ES-I3 (cell line): ENCODE measurements at regions not wholly inside any gene's neighbourhood (a gene's known extent, or its start where the extent isn't known, plus 50 kb on each side); places are given as distances from the start of the nearest gene placed in this dataset.

ENCODE experiments used
- H3K36me3 ChIP-seq: 2 replicates; pipeline ENCODE4 v1.6.1; 2013; ENCODE audit warnings: mild to moderate bottlenecking, low read length, control low read depth, moderate library complexity; ENCODE audit not compliant: insufficient read depth
- H3K4me1 ChIP-seq: 2 replicates; pipeline ENCODE4 v1.6.1; 2013; ENCODE audit warnings: mild to moderate bottlenecking, control low read depth, low read length; ENCODE audit not compliant: insufficient read depth
- H3K9ac ChIP-seq: 2 replicates; pipeline ENCODE4 v1.6.1; 2013; ENCODE audit warnings: low read depth, mild to moderate bottlenecking, low read length, moderate library complexity
- H3K9me3 ChIP-seq: 2 replicates; pipeline ENCODE4 v1.6.1; 2013; ENCODE audit warnings: mild to moderate bottlenecking, low read length, moderate library complexity; ENCODE audit not compliant: control insufficient read depth, insufficient read depth

DNA sequence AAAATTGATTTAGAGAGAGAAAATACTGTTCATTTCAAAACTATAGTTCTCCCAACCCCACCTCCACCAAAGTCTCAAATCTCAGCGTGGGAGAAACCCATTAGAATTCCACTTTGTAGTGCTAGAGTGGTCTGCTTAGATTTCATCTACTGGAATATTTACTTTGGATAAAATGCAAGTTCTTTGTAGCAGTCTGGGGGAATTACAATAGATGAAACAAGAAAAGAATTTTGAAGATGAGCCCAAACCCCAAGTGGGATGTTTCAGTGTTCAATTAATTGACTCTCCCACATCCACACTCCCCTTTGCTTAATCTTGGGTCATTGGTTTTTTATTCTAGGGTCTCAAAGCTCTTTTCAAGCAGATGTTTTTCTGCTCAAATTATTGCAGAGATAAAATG lies 97.8 kb downstream of the RPL22L1 start:
- no peak overlapping the region for H3K9ac ChIP-seq
- H3K4me1 ChIP-seq, result peaks cover 6% of the 10 kb centered on the region; the same call in 1 of the 2 replicates
- no peaks in the 10 kb centered on the region for H3K9me3 ChIP-seq
- H3K36me3 ChIP-seq, result no peaks in the 10 kb centered on the region

DNA sequence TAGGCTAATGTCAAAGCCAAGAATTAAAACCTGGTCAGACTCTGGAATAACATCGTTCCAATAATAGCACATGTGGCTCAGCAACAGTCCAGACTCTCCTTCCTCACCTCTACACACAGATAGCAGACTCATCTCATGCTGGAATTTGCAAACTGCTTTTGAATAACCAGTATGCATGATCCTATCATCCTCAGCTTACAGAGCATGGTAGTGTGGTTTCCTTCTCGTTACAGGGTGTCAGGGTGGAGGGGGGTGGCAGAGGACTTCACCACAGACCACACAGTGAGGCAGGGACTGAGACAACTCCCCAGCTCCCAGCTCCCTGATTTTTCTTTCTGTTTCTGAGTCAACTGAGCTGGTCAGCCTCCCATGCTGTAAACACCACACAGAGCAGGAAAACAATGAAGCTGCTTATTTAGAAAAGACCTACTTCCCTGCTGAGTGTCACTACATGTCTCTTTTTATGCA lies 101.6 kb downstream of the RPL22L1 start:
- H3K36me3 ChIP-seq, result no peaks in the 10 kb centered on the region
- no peak overlapping the region for H3K9ac ChIP-seq
- H3K9me3 ChIP-seq, result no peaks in the 10 kb centered on the region
- H3K4me1 ChIP-seq, result peaks cover 6% of the 10 kb centered on the region; the same call in 1 of the 2 replicates

DNA sequence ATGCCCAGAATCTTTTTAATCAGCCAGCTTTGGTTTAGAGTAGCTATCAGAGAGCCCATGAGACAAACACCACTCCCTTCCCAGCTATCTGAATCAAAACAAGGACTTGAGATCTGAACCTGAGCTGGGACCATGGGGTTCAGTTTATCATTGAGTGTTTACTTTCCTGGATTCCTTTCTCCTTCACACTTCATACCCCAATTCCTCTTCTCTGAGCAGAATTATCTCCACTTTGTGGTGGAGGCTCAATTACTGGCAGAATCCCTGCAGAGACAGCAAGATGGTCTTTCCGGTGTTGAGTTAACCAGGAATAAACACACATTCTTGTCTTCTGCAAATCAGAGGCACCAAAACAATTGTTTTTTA lies 102.4 kb downstream of the RPL22L1 start:
- H3K4me1 ChIP-seq, result peaks cover 6% of the 10 kb centered on the region; the same call in 1 of the 2 replicates
- H3K9ac ChIP-seq, result no peak overlapping the region
- no peaks in the 10 kb centered on the region for H3K36me3 ChIP-seq
- no peaks in the 10 kb centered on the region for H3K9me3 ChIP-seq

DNA sequence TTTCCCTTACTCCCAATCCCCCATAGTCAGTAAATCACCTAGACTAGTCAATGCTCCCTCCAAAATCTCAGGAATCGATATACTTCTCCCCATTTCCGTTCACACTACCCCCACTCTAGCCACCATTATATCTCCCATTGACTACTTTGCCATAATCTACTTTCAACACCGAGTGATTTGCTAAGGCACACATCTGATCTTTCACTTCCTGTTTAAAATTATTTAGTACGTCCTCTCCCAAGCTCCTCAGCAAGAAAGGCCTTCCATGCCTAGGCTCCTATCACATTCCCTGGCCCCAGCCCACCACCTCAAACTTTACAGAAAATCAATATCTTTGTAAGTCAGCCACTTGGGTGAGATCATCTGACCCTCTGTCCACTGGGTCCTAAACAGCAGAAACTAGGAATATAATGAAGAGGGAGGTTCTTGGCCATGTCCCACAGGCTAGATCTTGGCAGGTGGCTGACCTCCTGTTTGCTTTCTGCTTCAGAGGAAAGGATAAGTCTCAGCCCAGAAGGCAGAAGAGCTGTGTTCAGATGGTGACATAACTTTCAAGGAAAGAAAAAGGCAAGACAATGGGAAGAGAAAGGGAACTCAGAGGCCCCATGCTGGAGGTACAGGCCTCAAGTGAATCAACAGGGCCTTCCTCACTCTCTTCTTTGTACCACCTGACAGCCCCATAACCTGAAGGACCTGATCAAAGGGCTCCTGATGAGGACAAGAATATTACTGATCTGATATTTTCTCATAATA lies 103.0 kb downstream of the RPL22L1 start:
- Histone ChIP-seq H3K9ac (no peak overlapping the region), H3K36me3 (no peaks in the 10 kb centered on the region), H3K4me1 (peaks cover 6% of the 10 kb centered on the region; the same call in 1 of the 2 replicates), H3K9me3 (no peaks in the 10 kb centered on the region)

DNA sequence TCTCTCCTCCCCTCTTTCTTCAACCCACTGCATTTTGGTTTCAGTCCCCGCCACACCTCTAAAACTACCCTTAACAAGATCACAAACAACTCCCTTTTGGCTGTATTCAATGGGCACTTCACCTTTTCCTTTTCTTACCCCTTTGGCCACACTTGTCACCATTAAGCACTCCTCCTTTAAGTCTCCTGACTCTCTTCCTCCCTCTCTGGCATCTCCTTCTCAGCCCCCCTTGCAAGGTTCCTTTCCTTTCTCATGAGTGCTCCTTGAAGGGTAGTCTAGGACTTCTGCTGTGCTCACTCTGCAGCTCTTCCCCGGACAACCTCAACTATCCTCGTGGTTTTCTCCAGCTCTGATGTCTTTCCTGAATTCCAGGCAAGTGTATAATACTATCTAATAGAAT lies 103.7 kb downstream of the RPL22L1 start:
- Histone ChIP-seq H3K36me3 (no peaks in the 10 kb centered on the region), H3K9me3 (no peaks in the 10 kb centered on the region), H3K4me1 (peaks cover 6% of the 10 kb centered on the region; the same call in 1 of the 2 replicates), H3K9ac (no peak overlapping the region)

DNA sequence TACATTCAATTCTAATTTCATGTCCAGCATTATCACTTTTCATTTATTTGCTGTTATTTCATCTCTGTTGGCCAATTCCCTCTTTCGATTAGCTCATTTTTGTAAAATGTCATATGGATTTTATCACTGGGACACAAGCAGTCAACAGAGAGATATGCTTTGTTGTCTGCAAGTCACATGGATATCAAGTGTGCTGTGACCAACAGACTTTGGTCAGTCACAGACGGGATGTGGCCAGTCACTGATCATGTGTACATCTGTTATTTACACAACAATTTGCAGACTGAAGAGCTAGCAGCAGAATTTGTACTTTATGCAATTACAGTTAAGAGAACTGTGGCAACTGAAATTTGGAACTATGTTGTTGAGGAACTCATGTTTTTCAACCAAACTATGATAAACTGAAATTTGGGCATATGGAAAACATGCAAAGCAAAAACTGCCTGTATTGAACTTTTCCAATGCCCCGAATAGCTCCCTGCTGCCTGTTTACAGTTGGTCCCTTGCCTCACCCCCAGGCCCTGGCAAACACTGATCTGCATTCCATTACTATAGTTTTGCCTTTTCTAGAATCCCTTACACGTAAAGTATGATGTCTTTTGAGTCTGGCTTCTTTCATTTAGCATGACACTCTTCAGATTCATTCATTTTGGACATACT lies 104.4 kb downstream of the RPL22L1 start:
- no peaks in the 10 kb centered on the region for H3K9me3 ChIP-seq
- H3K9ac ChIP-seq, result no peak overlapping the region
- no peaks in the 10 kb centered on the region for H3K36me3 ChIP-seq
- H3K4me1 ChIP-seq, result peaks cover 6% of the 10 kb centered on the region; the same call in 1 of the 2 replicates

DNA sequence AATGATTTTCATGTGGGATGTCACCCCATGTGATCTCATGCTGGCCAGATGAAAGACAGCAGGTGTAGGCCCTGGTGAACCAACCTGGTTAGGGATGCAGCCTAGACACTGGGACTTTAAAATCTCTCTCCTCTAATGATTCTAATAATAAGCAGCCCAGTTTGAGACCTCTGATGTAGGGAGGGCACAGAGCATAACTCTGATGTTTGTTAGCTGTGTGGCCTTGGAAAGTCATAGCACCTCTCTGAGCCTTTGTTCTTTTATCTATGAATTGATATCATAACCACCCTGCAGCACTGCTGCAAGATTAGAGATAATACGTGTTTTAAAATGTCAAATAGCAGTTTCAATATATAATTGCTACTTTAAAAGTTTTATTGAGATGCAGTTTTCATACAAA lies 106.0 kb downstream of the RPL22L1 start:
- no peaks in the 10 kb centered on the region for H3K9me3 ChIP-seq
- no peaks in the 10 kb centered on the region for H3K36me3 ChIP-seq
- H3K4me1 ChIP-seq, result peaks cover 6% of the 10 kb centered on the region; the same call in 1 of the 2 replicates
- H3K9ac ChIP-seq, result no peak overlapping the region

DNA sequence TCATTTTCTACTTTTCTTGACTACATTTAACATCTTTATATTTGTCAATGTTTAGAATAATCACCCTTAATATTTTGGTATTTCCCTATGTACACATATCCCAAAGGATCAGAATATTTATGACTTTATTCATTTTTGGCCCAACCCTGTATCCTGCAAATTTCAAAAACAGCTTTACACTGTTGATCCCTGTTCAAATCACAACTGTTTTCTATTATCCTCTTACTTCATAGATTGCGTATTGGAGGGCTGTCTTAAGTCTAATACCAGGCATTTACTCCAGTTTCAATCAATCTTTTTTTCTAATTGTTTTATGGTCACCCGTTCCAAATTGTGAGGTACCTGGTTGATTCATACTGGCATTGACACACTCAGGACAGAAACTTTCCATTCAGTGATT lies 107.9 kb downstream of the RPL22L1 start:
- H3K4me1 ChIP-seq, result no peaks in the 10 kb centered on the region
- H3K36me3 ChIP-seq, result no peaks in the 10 kb centered on the region
- H3K9me3 ChIP-seq, result no peaks in the 10 kb centered on the region
- no peak overlapping the region for H3K9ac ChIP-seq

DNA sequence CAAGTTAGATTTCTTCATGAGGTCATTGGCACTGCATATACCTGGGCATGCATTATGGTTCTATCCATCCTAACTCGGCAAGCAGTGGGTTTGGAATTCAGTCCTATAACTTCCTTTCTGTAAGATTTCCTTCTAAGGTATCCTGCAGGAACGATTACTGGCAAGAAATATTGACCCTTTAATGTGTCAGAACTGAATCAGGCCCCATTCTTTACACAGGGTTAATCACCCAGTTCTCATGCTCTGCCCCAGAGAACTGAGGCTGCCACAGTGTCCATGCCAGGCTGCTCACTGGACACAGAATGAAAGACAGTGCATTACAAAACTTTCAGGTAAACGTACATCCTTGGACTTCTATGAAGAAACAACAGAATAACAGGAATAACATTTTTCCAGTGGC lies 108.9 kb downstream of the RPL22L1 start:
- H3K9me3 ChIP-seq, result no peaks in the 10 kb centered on the region
- no peaks in the 10 kb centered on the region for H3K4me1 ChIP-seq
- no peaks in the 10 kb centered on the region for H3K36me3 ChIP-seq
- H3K9ac ChIP-seq, result no peak overlapping the region

DNA sequence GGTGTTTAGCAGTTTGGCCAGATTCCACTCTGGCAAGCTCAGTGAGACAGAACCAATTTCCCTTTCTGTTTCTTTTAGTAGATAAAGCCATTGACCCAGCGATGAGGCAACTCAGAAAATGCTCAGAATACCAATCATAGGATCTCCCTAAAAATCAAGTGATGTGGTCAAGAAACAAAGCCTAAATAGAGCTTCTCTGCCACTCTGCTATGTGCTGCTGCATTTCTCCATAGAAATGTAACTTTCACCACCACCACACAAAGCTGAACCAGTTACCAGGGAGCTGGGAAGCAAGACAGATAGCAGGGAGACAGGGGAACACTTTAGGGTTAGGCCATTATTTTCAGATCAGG lies 109.8 kb downstream of the RPL22L1 start:
- Histone ChIP-seq H3K4me1 (no peaks in the 10 kb centered on the region), H3K36me3 (no peaks in the 10 kb centered on the region), H3K9ac (no peak overlapping the region), H3K9me3 (no peaks in the 10 kb centered on the region)

DNA sequence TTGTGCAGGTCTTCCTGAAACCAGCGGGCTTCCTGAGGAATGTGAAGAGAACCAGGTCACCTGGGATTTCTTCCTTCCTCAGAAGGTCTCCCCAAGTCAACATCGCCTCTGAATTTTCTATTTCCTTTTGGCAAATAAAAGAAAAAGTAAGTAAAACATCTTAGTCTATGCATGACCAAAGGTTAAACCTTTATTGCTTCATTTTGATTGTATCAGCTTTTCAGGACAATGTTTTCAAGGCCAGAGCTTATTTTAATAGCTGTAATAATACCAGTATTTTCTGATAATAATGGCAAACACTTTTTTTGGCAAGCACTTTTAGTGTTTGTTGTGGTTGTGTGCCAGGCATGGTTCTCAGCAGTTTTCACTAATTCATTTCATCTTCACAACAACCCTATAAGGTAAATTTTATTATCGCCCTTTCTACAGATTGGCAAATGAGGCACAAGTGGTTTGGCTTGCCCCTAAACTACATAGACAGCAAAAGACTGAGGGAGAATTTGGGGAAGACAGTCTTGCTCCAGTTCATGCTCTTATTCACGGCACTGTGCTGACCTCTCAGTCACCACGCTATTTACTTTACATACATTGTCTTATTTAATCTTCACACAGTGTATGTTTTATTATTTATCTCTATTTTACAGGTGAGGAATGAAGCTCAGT lies 110.4 kb downstream of the RPL22L1 start:
- Histone ChIP-seq H3K9me3 (no peaks in the 10 kb centered on the region), H3K9ac (no peak overlapping the region), H3K4me1 (no peaks in the 10 kb centered on the region), H3K36me3 (no peaks in the 10 kb centered on the region)

DNA sequence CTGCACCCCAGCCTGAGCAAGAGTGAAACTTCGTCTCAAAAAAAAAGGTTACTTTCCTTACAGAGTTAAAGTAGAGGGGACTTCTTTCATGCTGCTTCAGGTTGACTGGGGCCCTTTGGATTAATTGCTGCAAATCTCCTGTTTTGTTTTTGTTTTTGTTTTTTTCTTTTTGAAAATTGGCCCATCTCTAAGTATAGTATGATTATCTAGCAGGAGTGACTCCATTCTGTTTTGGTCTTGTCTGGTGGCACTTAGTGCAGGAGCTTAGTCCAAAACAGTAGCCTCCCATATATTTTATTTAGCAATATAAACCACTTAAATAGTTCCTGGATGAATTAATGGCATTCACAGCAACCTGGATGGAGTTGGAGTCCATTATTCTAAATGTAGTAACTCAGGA lies 113.0 kb downstream of the RPL22L1 start:
- H3K4me1 ChIP-seq, result no peaks in the 10 kb centered on the region
- H3K36me3 ChIP-seq, result no peaks in the 10 kb centered on the region
- H3K9ac ChIP-seq, result no peak overlapping the region
- no peaks in the 10 kb centered on the region for H3K9me3 ChIP-seq

DNA sequence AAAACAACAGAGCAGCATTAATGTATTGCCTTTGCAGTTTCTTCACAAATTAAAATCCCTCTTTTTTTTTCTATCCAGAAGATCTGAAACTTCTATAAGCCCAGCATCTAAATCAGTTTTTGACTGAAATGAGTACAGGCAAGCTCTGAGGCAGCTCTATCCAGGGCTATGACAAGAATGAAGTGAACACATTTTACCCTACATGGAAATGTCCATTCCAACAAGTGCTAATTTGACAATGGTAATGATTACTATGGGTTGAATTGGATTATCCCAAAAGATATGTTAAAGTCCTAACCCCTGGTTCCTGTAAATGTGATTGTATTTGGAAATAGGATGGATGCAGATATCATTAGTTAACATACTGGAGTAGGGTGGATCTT lies 115.7 kb downstream of the RPL22L1 start:
- Histone ChIP-seq H3K4me1 (0 out of 2 replicates have a peak, but pooled peaks cover 6% of the 10 kb centered on the region), H3K9me3 (no peaks in the 10 kb centered on the region), H3K9ac (no peak overlapping the region), H3K36me3 (no peaks in the 10 kb centered on the region)

DNA sequence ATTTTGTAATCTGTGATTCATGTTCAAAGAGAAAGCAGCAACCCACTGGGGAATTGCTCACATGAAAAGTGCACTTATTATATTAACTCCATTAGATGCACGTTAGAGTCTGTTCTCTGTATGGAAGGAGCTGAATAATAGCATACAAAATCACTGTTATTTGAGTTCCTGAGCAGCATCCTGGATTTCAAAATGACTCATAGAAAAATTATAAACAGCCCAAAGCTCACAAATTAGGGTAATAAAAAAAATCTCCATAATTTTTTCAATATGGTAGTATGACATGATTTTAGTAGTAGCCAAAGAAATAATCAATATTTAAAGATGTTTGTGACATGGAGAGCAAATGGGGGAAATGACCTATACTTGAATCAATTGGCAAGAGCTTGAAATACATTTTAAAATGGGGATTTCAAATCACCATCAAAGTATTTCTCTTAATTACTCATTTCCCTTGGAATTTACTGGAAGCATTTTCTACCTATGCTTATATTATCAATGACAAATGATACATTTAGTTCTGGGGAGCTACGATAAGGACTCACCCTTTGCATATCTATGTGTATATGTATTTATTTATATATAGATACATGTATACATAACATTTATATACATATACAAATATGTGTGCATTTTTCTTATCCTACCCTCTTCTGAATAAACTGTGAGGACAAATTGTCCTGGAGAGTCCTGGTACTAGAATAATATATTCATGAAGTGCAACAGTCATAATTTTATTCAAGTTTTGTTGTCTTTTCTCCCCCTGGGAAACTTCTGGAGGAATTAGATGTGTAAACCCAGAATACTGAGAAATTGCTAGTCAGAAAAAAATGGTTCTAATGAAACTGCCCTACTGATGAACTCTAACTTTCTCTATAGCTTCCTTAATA lies 116.3 kb downstream of the RPL22L1 start:
- H3K4me1 ChIP-seq, result 0 out of 2 replicates have a peak, but pooled peaks cover 6% of the 10 kb centered on the region

More for the DNA sequence above, 116.3 kb downstream of the RPL22L1 start:
- Histone ChIP-seq H3K36me3 (no peaks in the 10 kb centered on the region), H3K9me3 (no peaks in the 10 kb centered on the region), H3K9ac (no peak overlapping the region)
